Endothelial cell of umbilical vein (primary cell): ENCODE measurements at regions not wholly inside any gene's neighbourhood (a gene's known extent, or its start where the extent isn't known, plus 50 kb on each side); places are given as distances from the start of the nearest gene placed in this dataset.

Experiments used
- BruUV-seq: library from RNA; stranded (reverse); fragments of 400-500 nt; replicated peaks from 2 replicates; lab custom pipeline; 2021; lab: Mats Ljungman, UMichigan
- CTCF ChIA-PET: fragments of 300-600, 350-600 bp; sonication (Branson Sonifier 250); formaldehyde crosslinking; loops from one replicate; lab custom pipeline; 2021; ENCODE audit warnings: antibody characterized with exemption, inconsistent platforms; lab: Charles Lee
- POLR2A ChIA-PET: fragments of 300-600, 350-600 bp; sonication (Branson Sonifier 250); formaldehyde crosslinking; loops from one replicate; lab custom pipeline; 2021; ENCODE audit warnings: antibody characterized with exemption, inconsistent platforms; lab: Charles Lee
- DNase-seq: peaks from one replicate; pipeline ENCODE4 v3.0.0-alpha.2; 2011; ENCODE audit warnings: low read depth, low spot score
- FAIRE-seq: peaks from 2 replicates; lab custom pipeline; 2011; peaks lifted over from hg19 to GRCh38; lab: Jason Lieb, UNC
- H2AFZ ChIP-seq: 2 replicates; pipeline ENCODE4 v1.6.0; 2012; ENCODE audit warnings: low read depth, low read length, control low read depth, inconsistent platforms
- H3K27ac ChIP-seq: 2 replicates; pipeline ENCODE4 v1.5.1; 2011; ENCODE audit warnings: low read depth, mild to moderate bottlenecking, control low read depth, low read length, moderate library complexity; ENCODE audit not compliant: insufficient read depth
- H3K27me3 ChIP-seq, 2 experiments: 2 replicates each; pipeline versions ENCODE4 v1.6.0 to v1.6.1; 2011; ENCODE audit warnings: low read length in 2 of 2, mixed read lengths in 1 of 2; ENCODE audit not compliant: control insufficient read depth in 2 of 2, insufficient read depth in 2 of 2
- H3K36me3 ChIP-seq, 2 experiments: 2 replicates in 1 of 2; 3 replicates in 1 of 2; pipeline ENCODE4 v1.5.1; 2011; ENCODE audit warnings: low read length in 2 of 2, mild to moderate bottlenecking in 1 of 2, moderate library complexity in 1 of 2; ENCODE audit not compliant: control insufficient read depth in 2 of 2, insufficient read depth in 2 of 2; ENCODE audit errors: extremely low read depth in 1 of 2
- H3K4me1 ChIP-seq: 3 replicates; pipeline ENCODE4 v1.5.1; 2011; ENCODE audit warnings: mild to moderate bottlenecking, low read length; ENCODE audit not compliant: control insufficient read depth, insufficient read depth; ENCODE audit errors: extremely low read depth
- H3K4me2 ChIP-seq: 2 replicates; pipeline ENCODE4 v1.6.1; 2011; ENCODE audit warnings: low read length, control low read depth, mixed read lengths; ENCODE audit not compliant: insufficient read depth
- H3K4me3 ChIP-seq, 3 experiments: fragments of 200-600 bp in 1 of 3; sonication (generic), shearing (Covaris generic) in 1 of 3; replicated peaks in 1 of 3; 2 replicates each; pipeline ENCODE4 v1.5.1; 2011 to 2016; ENCODE audit warnings: control low read depth in 3 of 3, low read length in 3 of 3, mild to moderate bottlenecking in 2 of 3, inconsistent platforms in 1 of 3, low read depth in 1 of 3, moderate library complexity in 1 of 3; ENCODE audit not compliant: insufficient read depth in 1 of 3
- H3K79me2 ChIP-seq: 2 replicates; pipeline ENCODE4 v1.6.0; 2012; ENCODE audit warnings: low read length, inconsistent platforms; ENCODE audit not compliant: control insufficient read depth, insufficient read depth
- H3K9ac ChIP-seq: replicated peaks from 2 replicates; pipeline ENCODE3; 2011; ENCODE audit warnings: low read length, control low read depth; ENCODE audit not compliant: insufficient read depth; ENCODE audit errors: extremely low read depth
- H3K9me1 ChIP-seq: replicated peaks from 3 replicates; pipeline ENCODE4 v1.6.0; 2011; ENCODE audit warnings: mild to moderate bottlenecking, low read length; ENCODE audit not compliant: control insufficient read depth, insufficient read depth; ENCODE audit errors: extremely low read depth
- H3K9me3 ChIP-seq: replicated peaks from 2 replicates; pipeline ENCODE4 v1.5.1; 2012; ENCODE audit warnings: low read length, inconsistent platforms; ENCODE audit not compliant: control insufficient read depth, insufficient read depth
- H4K20me1 ChIP-seq: replicated peaks from 2 replicates; pipeline ENCODE3; 2011; ENCODE audit warnings: mild to moderate bottlenecking, low read length; ENCODE audit not compliant: control insufficient read depth, insufficient read depth; ENCODE audit errors: extremely low read depth
- EZH2 ChIP-seq: IDR thresholded peaks from 2 replicates; pipeline ENCODE4 v1.6.1; 2012; ENCODE audit warnings: borderline replicate concordance, low read depth, mild to moderate bottlenecking, moderate library complexity, low read length, inconsistent platforms; ENCODE audit not compliant: severe bottlenecking
- FOS ChIP-seq: IDR thresholded peaks from 2 replicates; pipeline ENCODE4 v1.6.1; 2011; ENCODE audit warnings: mild to moderate bottlenecking, low read length, moderate library complexity, borderline replicate concordance; ENCODE audit not compliant: insufficient read depth
- GATA2 ChIP-seq: IDR thresholded peaks from 2 replicates; pipeline ENCODE4 v1.7.0; 2011; ENCODE audit warnings: low read depth, mild to moderate bottlenecking, moderate library complexity, mixed read lengths, low read length; ENCODE audit not compliant: insufficient read length, insufficient read depth
- JUN ChIP-seq: IDR thresholded peaks from 2 replicates; pipeline ENCODE4 v1.6.1; 2011; ENCODE audit warnings: borderline replicate concordance, low read depth; ENCODE audit not compliant: insufficient read length, insufficient read depth
- MYC ChIP-seq: IDR thresholded peaks from one replicate; pipeline ENCODE4 v1.6.1; 2011; ENCODE audit warnings: mild to moderate bottlenecking, low read depth, low read length
- POLR2A ChIP-seq: IDR thresholded peaks from 2 replicates; pipeline ENCODE4 v1.6.1; 2012; ENCODE audit warnings: low read depth, mild to moderate bottlenecking, control low read depth, low read length
- POLR2AphosphoS5 ChIP-seq: IDR thresholded peaks from 2 replicates; pipeline ENCODE4 v1.6.1; 2012; ENCODE audit warnings: low read depth, mild to moderate bottlenecking, control low read depth, low read length, moderate library complexity; ENCODE audit not compliant: insufficient read depth
- dilution Hi-C: fragments of 300-500 bp; cut with MboI; formaldehyde crosslinking; loops from one replicate; pipeline ENCODE4 v1.15.0; 2019; ENCODE audit warnings: low sequenced_read_pairs; ENCODE audit not compliant: extremely low pct_ligation_motif_present
- intact Hi-C: fragments of 100-400 bp; cut with micrococcal nuclease; formaldehyde crosslinking; loops from one replicate; pipeline ENCODE4 v1.10.0; 2022
- TF ChIP-seq, protein P1 (sequence below), 2 donors: IDR thresholded peaks; 1 replicate in 1 of 2; 2 replicates in 1 of 2; pipeline ENCODE4 v1.5.1; 2011; ENCODE audit warnings: low read length in 2 of 2, mild to moderate bottlenecking in 2 of 2, moderate library complexity in 2 of 2, control low read depth in 1 of 2, inconsistent platforms in 1 of 2, low read depth in 1 of 2; ENCODE audit not compliant: insufficient read depth in 1 of 2; ENCODE audit errors: extremely low read depth in 1 of 2
- TF ChIP-seq, protein P2 (sequence below): IDR thresholded peaks from 2 replicates; pipeline ENCODE4 v1.6.1; 2011; ENCODE audit not compliant: insufficient read depth, insufficient read length

DNA sequence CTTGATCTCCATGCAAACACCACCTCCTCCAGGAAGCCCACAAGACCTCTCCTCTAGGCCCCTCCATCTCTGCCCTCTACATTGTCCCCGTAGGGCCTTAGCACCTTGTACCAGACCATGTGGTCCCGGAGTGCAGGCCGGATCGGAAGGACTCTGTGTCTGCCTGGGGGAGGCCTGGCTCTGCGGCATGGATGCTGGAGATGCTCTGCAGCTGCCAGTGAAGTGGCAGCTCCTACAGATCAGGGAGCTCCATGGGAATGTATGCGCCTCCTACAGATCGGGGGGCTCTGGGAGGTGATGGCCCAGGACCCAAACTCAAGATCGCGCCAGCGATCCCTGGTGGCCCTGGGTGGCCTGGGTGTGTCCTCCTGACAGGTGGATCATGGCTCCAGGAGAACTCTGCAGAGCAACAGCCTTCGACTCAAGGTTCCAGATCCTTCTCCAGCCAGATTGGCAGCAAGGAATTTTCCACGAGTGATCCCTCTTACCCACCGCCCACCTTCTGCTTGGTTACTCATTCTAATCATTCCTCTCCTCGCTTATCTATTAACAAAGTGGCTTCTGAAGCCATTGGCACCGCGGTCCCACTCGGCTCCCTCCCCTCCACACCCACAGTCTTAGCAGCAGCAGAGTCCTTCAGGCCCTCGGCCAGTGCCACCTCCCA is 67.3 kb downstream of the ADRA2C start:
- ChIA-PET POLR2A (no interaction called here), CTCF (no interaction called here)
- H3K9ac ChIP-seq = no peak overlapping the region
- H3K4me2 ChIP-seq = no peak overlapping the region
- H3K79me2 ChIP-seq = no peaks in the 10 kb centered on the region
- H3K36me3 ChIP-seq = no peaks in the 10 kb centered on the region
- H3K4me3 ChIP-seq = no peak overlapping the region
- no TSS peak for BruUV-seq
- dilution Hi-C loops (no loop called here), intact Hi-C loops (no loop called here)
- H4K20me1 ChIP-seq = no peaks in the 10 kb centered on the region
- no peak overlapping the region for H2AFZ ChIP-seq
- H3K4me1 ChIP-seq = no peaks in the 10 kb centered on the region
- no peak for DNase-seq
- H3K9me3 ChIP-seq = no peaks in the 10 kb centered on the region
- H3K9me1 ChIP-seq = no peaks in the 10 kb centered on the region
- H3K27me3 ChIP-seq = no peaks in the 10 kb centered on the region
- no peak for FAIRE-seq
- no peak overlapping the region for H3K27ac ChIP-seq
- TF ChIP-seq FOS (no peak), JUN (no peak), POLR2A (no peak), GATA2 (no peak), POLR2AphosphoS5 (no peak), MYC (no peak), EZH2 (no peak)
- TF ChIP-seq, protein P1, sequence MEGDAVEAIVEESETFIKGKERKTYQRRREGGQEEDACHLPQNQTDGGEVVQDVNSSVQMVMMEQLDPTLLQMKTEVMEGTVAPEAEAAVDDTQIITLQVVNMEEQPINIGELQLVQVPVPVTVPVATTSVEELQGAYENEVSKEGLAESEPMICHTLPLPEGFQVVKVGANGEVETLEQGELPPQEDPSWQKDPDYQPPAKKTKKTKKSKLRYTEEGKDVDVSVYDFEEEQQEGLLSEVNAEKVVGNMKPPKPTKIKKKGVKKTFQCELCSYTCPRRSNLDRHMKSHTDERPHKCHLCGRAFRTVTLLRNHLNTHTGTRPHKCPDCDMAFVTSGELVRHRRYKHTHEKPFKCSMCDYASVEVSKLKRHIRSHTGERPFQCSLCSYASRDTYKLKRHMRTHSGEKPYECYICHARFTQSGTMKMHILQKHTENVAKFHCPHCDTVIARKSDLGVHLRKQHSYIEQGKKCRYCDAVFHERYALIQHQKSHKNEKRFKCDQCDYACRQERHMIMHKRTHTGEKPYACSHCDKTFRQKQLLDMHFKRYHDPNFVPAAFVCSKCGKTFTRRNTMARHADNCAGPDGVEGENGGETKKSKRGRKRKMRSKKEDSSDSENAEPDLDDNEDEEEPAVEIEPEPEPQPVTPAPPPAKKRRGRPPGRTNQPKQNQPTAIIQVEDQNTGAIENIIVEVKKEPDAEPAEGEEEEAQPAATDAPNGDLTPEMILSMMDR (IDR thresholded peaks at IDR 0.05; ENCODE audit: extremely low read depth in 1 of 2, insufficient read depth in 1 of 2, low read depth in 1 of 2, low read length in 2 of 2) = no peak
- TF ChIP-seq, protein P2, sequence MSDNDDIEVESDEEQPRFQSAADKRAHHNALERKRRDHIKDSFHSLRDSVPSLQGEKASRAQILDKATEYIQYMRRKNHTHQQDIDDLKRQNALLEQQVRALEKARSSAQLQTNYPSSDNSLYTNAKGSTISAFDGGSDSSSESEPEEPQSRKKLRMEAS = no peak
